Liver (tissue), 8 donors: ENCODE measurements at regions not wholly inside any gene's neighbourhood (a gene's known extent, or its start where the extent isn't known, plus 50 kb on each side); places are given as distances from the start of the nearest gene placed in this dataset.
A peak's percentile ranks its signal among the peaks of the same experiment; 100 is the strongest.

Source experiments
- DNase-seq: peaks from one replicate; pipeline ENCODE4 v3.0.0-alpha.2; 2017; ENCODE audit warnings: low spot score
- H3K27ac ChIP-seq, 2 donors: one replicate each; pipeline ENCODE4 v1.7.0; 2013; ENCODE audit warnings: inconsistent platforms in 2 of 2, low read length in 2 of 2, control low read depth in 1 of 2, low read depth in 1 of 2, mild to moderate bottlenecking in 1 of 2
- H3K27me3 ChIP-seq, 4 donors: one replicate each; pipeline versions ENCODE4 v1.6.1 to v1.7.0; 2013; ENCODE audit warnings: low read length in 3 of 4, inconsistent platforms in 1 of 4, mild to moderate bottlenecking in 1 of 4, moderate library complexity in 1 of 4; ENCODE audit not compliant: control insufficient read depth in 4 of 4, insufficient read depth in 4 of 4
- H3K36me3 ChIP-seq, 4 donors: one replicate each; pipeline versions ENCODE4 v1.6.1 to v1.7.0; 2013; ENCODE audit warnings: low read length in 3 of 4, mild to moderate bottlenecking in 3 of 4, low read depth in 1 of 4, moderate library complexity in 1 of 4; ENCODE audit not compliant: control insufficient read depth in 4 of 4, insufficient read depth in 3 of 4
- H3K4me1 ChIP-seq, 4 donors: one replicate each; pipeline versions ENCODE4 v1.6.1 to v1.7.0; 2013; ENCODE audit warnings: low read length in 3 of 4, mild to moderate bottlenecking in 3 of 4, moderate library complexity in 1 of 4; ENCODE audit not compliant: control insufficient read depth in 4 of 4, insufficient read depth in 4 of 4
- H3K4me3 ChIP-seq, 3 donors: one replicate each; pipeline versions ENCODE4 v1.6.1 to v1.7.0; 2013; ENCODE audit warnings: low read length in 3 of 3, control low read depth in 1 of 3, low read depth in 1 of 3, mild to moderate bottlenecking in 1 of 3
- H3K9ac ChIP-seq, 2 donors: one replicate each; pipeline ENCODE4 v1.7.0; 2013; ENCODE audit warnings: low read length in 2 of 2, mild to moderate bottlenecking in 2 of 2, moderate library complexity in 2 of 2, control low read depth in 1 of 2, low read depth in 1 of 2
- H3K9me3 ChIP-seq, 4 donors: one replicate each; pipeline versions ENCODE4 v1.6.1 to v1.7.0; 2013; ENCODE audit warnings: low read length in 3 of 4; ENCODE audit not compliant: control insufficient read depth in 4 of 4
- ATF3 ChIP-seq: IDR thresholded peaks from 2 replicates; pipeline ENCODE4 v1.6.1; 2016; ENCODE audit warnings: antibody characterized with exemption
- CTCF ChIP-seq: fragments of 150-350 bp; IDR thresholded peaks from 2 replicates; pipeline ENCODE4 v1.5.1; 2017; ENCODE audit warnings: improper control_type of control experiment, low read depth, low read length; ENCODE audit not compliant: missing input control
- EGR1 ChIP-seq, 2 donors: IDR thresholded peaks; 2 replicates each; pipeline ENCODE4 v1.6.1; 2016 to 2018; ENCODE audit warnings: antibody characterized with exemption in 2 of 2, low read depth in 2 of 2
- FOXA1 ChIP-seq: IDR thresholded peaks from 2 replicates; pipeline ENCODE4 v1.6.1; 2016; ENCODE audit warnings: antibody characterized with exemption
- FOXA2 ChIP-seq: IDR thresholded peaks from 2 replicates; pipeline ENCODE4 v1.6.1; 2016; ENCODE audit warnings: antibody characterized with exemption
- GABPA ChIP-seq, 2 donors: IDR thresholded peaks in 1 of 2; conservative IDR thresholded peaks in 1 of 2; 2 replicates each; pipeline ENCODE4 v1.6.1; 2016; ENCODE audit warnings: antibody characterized with exemption in 2 of 2, mild to moderate bottlenecking in 1 of 2, moderate library complexity in 1 of 2
- HNF4A ChIP-seq, 2 donors: conservative IDR thresholded peaks; 2 replicates each; pipeline ENCODE4 v1.6.1; 2016; ENCODE audit warnings: antibody characterized with exemption in 2 of 2, mild to moderate bottlenecking in 2 of 2
- HNF4G ChIP-seq: IDR thresholded peaks from 2 replicates; pipeline ENCODE4 v1.6.1; 2016; ENCODE audit warnings: antibody characterized with exemption
- JUND ChIP-seq, 2 donors: IDR thresholded peaks; 2 replicates each; pipeline ENCODE4 v1.6.1; 2016; ENCODE audit warnings: antibody characterized with exemption in 2 of 2
- MAX ChIP-seq: IDR thresholded peaks from 2 replicates; pipeline ENCODE4 v1.6.1; 2016; ENCODE audit warnings: antibody characterized with exemption
- NR2F2 ChIP-seq: IDR thresholded peaks from 2 replicates; pipeline ENCODE4 v1.6.1; 2016; ENCODE audit warnings: antibody characterized with exemption
- RAD21 ChIP-seq, 2 donors: IDR thresholded peaks; 2 replicates each; pipeline ENCODE4 v1.6.1; 2016; ENCODE audit warnings: antibody characterized with exemption in 2 of 2, mild to moderate bottlenecking in 2 of 2
- REST ChIP-seq: IDR thresholded peaks from 2 replicates; pipeline ENCODE4 v1.6.1; 2016; ENCODE audit warnings: antibody characterized with exemption, mild to moderate bottlenecking
- RXRA ChIP-seq, 2 donors: IDR thresholded peaks; 2 replicates each; pipeline ENCODE4 v1.6.1; 2017 to 2018; ENCODE audit warnings: antibody characterized with exemption in 2 of 2, mild to moderate bottlenecking in 1 of 2
- SP1 ChIP-seq: IDR thresholded peaks from 2 replicates; pipeline ENCODE4 v1.6.1; 2018; ENCODE audit warnings: antibody characterized with exemption, mild to moderate bottlenecking
- TAF1 ChIP-seq: conservative IDR thresholded peaks from 2 replicates; pipeline ENCODE4 v1.6.1; 2016; ENCODE audit warnings: antibody characterized with exemption, mild to moderate bottlenecking
- YY1 ChIP-seq: IDR thresholded peaks from 2 replicates; pipeline ENCODE4 v1.6.1; 2016; ENCODE audit warnings: antibody characterized with exemption, mild to moderate bottlenecking
- ZBTB33 ChIP-seq: IDR thresholded peaks from 2 replicates; pipeline ENCODE4 v1.6.1; 2016; ENCODE audit warnings: antibody characterized with exemption
- WGBS: extraction: QIAGEN DNeasy Blood & Tissue Kit; methylation state at CpG from one replicate; pipeline ENCODE4 v1.1.7; 2013; 5-methylcytosine and 5-hydroxymethylcytosine counted together
- donor health status: healthy.
- donor health status: healthy.
- donor health status: healthy.
- donor health status: healthy.
- donor health status: healthy.

GRCh38 chr18:64513401-64513800 lies 364.5 kb upstream of the LINC00305 start:
- H3K36me3 ChIP-seq: no peaks in the 10 kb centered on the region
- H3K9ac ChIP-seq: no peak overlapping the region
- 66% methylated on average over 3 of the region's 3 CpGs for WGBS
- no peak for DNase-seq
- peaks cover 0 to 2% (median 0%) of the 10 kb centered on the region in 4 donors for H3K9me3 ChIP-seq
- no peaks in the 10 kb centered on the region for H3K4me1 ChIP-seq
- no peak overlapping the region for H3K27ac ChIP-seq
- H3K27me3 ChIP-seq: no peaks in the 10 kb centered on the region
- TF ChIP-seq MAX: no peak
- no peak for TF ChIP-seq RXRA (IDR thresholded peaks at IDR 0.05)
- TF ChIP-seq SP1: no peak
- TF ChIP-seq YY1: no peak
- TF ChIP-seq ATF3: no peak
- TF ChIP-seq REST: no peak
- TF ChIP-seq EGR1 (IDR thresholded peaks at IDR 0.05; ENCODE audit: low read depth in 2 of 2): no peak
- TF ChIP-seq GABPA (IDR thresholded peaks at IDR 0.05 in 1 of 2, conservative IDR thresholded peaks at IDR 0.05 in 1 of 2): no peak
- TF ChIP-seq JUND (IDR thresholded peaks at IDR 0.05): no peak
- TF ChIP-seq ZBTB33: no peak
- TF ChIP-seq FOXA1: no peak
- no peak for TF ChIP-seq TAF1
- TF ChIP-seq HNF4A (conservative IDR thresholded peaks at IDR 0.05): no peak
- TF ChIP-seq FOXA2: no peak
- no peak for TF ChIP-seq NR2F2
- H3K4me3 ChIP-seq: peak overlapping the region in 1 of 3 donors; percentile 23

- H3K36me3 ChIP-seq: no peaks in the 10 kb centered on the region
- no peaks in the 10 kb centered on the region for H3K4me1 ChIP-seq
- no peak overlapping the region for H3K4me3 ChIP-seq
- TF ChIP-seq ZBTB33: no peak
- no peak for TF ChIP-seq GABPA (IDR thresholded peaks at IDR 0.05 in 1 of 2, conservative IDR thresholded peaks at IDR 0.05 in 1 of 2)
- no peak for TF ChIP-seq ATF3
- no peak for TF ChIP-seq RAD21 (IDR thresholded peaks at IDR 0.05)
- TF ChIP-seq NR2F2: no peak
- no peak for TF ChIP-seq FOXA1
- no peak for TF ChIP-seq HNF4G
- no peak for TF ChIP-seq CTCF
- no peak for TF ChIP-seq HNF4A (conservative IDR thresholded peaks at IDR 0.05)
- TF ChIP-seq MAX: no peak
- TF ChIP-seq EGR1 (IDR thresholded peaks at IDR 0.05; ENCODE audit: low read depth in 2 of 2): no peak
- TF ChIP-seq JUND (IDR thresholded peaks at IDR 0.05): no peak
- TF ChIP-seq YY1: no peak
- no peak for TF ChIP-seq RXRA (IDR thresholded peaks at IDR 0.05)
- no peak for TF ChIP-seq TAF1
- no peak for TF ChIP-seq SP1
- no peak for TF ChIP-seq FOXA2
- no peak overlapping the region for H3K27ac ChIP-seq
- no peaks in the 10 kb centered on the region for H3K27me3 ChIP-seq
- 82% methylated on average over 5 of the region's 5 CpGs for WGBS
- H3K9ac ChIP-seq: no peak overlapping the region
- H3K9me3 ChIP-seq: no peaks in the 10 kb centered on the region
- DNase-seq: no peak
Measured at GRCh38 chr18:64490207-64490606, 341.3 kb upstream of the LINC00305 start.
